Loucy (cell line): ENCODE measurements at regions not wholly inside any gene's neighbourhood (a gene's known extent, or its start where the extent isn't known, plus 50 kb on each side); places are given as distances from the start of the nearest gene placed in this dataset.

Experiments
- CTCF ChIP-seq: fragments of 200-600 bp; sonication (generic); conservative IDR thresholded peaks from 2 replicates; pipeline ENCODE4 v1.5.1; 2014; ENCODE audit warnings: mild to moderate bottlenecking, antibody characterized with exemption, low read length
- EZH2phosphoT487 ChIP-seq: fragments of 200-600 bp; IDR thresholded peaks from 2 replicates; pipeline ENCODE4 v1.6.1; 2018; ENCODE audit warnings: antibody characterized with exemption, mild to moderate bottlenecking, moderate library complexity, borderline replicate concordance

DNA sequence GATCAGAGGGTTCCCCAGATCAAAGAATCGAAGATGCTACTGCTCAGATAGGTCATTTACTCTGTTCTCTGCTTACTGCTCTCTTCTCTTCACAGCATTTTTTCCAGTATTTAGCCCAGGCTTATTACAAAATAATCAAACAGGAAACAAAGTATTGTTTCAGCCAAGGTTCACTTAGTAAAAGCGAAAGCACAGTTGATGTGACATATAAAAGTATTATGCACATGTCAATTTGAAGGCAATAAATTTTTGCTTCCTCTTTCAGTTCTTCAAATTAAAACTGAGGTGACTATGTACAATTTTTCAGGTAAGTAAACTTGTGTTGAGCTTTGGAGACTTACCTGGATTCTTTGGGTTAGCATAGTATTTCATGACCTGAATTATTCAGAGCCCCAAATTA is 262.8 kb upstream of the CHST9 start:
- TF ChIP-seq CTCF (no peak), EZH2phosphoT487 (no peak)
